MM.1S (cell line): ENCODE measurements at regions not wholly inside any gene's neighbourhood (a gene's known extent, or its start where the extent isn't known, plus 50 kb on each side); places are given as distances from the start of the nearest gene placed in this dataset.
A peak's percentile ranks its signal among the peaks of the same experiment; 100 is the strongest.

Source experiments
- DNase-seq: peaks from one replicate; pipeline ENCODE4 v3.0.0-alpha.2; 2015
- H2AFZ ChIP-seq: fragments of 300-600 bp; sonication (generic); 2 replicates; pipeline ENCODE4 v1.6.0; 2016; ENCODE audit warnings: antibody characterized with exemption, low read length
- H3F3A ChIP-seq: fragments of 300-600 bp; sonication (generic); 2 replicates; pipeline ENCODE4 v1.6.1; 2016; ENCODE audit warnings: mild to moderate bottlenecking, antibody characterized with exemption, low read length, moderate library complexity, mixed read lengths; ENCODE audit not compliant: insufficient read depth
- H3K27ac ChIP-seq: fragments of 300-600 bp; sonication (generic); 2 replicates; pipeline ENCODE4 v1.5.1; 2016; ENCODE audit warnings: mild to moderate bottlenecking, low read length
- H3K27me3 ChIP-seq: fragments of 300-600 bp; sonication (generic); replicated peaks from 2 replicates; pipeline ENCODE4 v1.6.0; 2016; ENCODE audit warnings: low read length; ENCODE audit not compliant: insufficient read depth
- H3K36me3 ChIP-seq: fragments of 300-600 bp; sonication (generic); replicated peaks from 2 replicates; pipeline ENCODE4 v1.6.1; 2016; ENCODE audit warnings: mild to moderate bottlenecking, low read length, mixed read lengths; ENCODE audit not compliant: insufficient read depth
- H3K4me1 ChIP-seq: fragments of 300-600 bp; sonication (generic); 2 replicates; pipeline ENCODE4 v1.6.1; 2016; ENCODE audit warnings: low read length, mixed read lengths
- H3K4me2 ChIP-seq: fragments of 300-600 bp; sonication (generic); 2 replicates; pipeline ENCODE4 v1.6.0; 2016; ENCODE audit warnings: low read depth, low read length
- H3K4me3 ChIP-seq: fragments of 300-600 bp; sonication (generic); 2 replicates; pipeline ENCODE4 v1.5.1; 2016; ENCODE audit warnings: low read length, mixed read lengths
- H3K79me2 ChIP-seq: fragments of 300-600 bp; sonication (generic); 2 replicates; pipeline ENCODE4 v1.6.1; 2016; ENCODE audit warnings: mixed run types, low read length, mixed read lengths
- H3K9ac ChIP-seq: fragments of 300-600 bp; sonication (generic); 2 replicates; pipeline ENCODE4 v1.6.1; 2016; ENCODE audit warnings: low read length, mixed read lengths
- H3K9me2 ChIP-seq: fragments of 300-600 bp; sonication (generic); replicated peaks from 2 replicates; pipeline ENCODE4 v1.6.1; 2016; ENCODE audit warnings: mild to moderate bottlenecking, low read length, mixed read lengths; ENCODE audit not compliant: insufficient read depth
- H3K9me3 ChIP-seq: fragments of 300-600 bp; sonication (generic); replicated peaks from 2 replicates; pipeline ENCODE4 v1.6.1; 2016; ENCODE audit warnings: mild to moderate bottlenecking, low read length, mixed read lengths; ENCODE audit not compliant: insufficient read depth
- H4K20me1 ChIP-seq: fragments of 300-600 bp; sonication (generic); 2 replicates; pipeline ENCODE4 v1.6.1; 2016; ENCODE audit warnings: mild to moderate bottlenecking, low read length, moderate library complexity, mixed read lengths; ENCODE audit not compliant: insufficient read depth
- CTCF ChIP-seq: fragments of 300-600 bp; sonication (generic); IDR thresholded peaks from 2 replicates; pipeline ENCODE4 v1.5.1; 2016; ENCODE audit warnings: antibody characterized with exemption, low read length, mixed read lengths
- EZH2 ChIP-seq: fragments of 300-600 bp; sonication (generic); optimal IDR thresholded peaks from 2 replicates; pipeline ENCODE3; 2017; ENCODE audit warnings: low read depth, mild to moderate bottlenecking, antibody characterized with exemption, low read length, mixed read lengths
- EZH2phosphoT487 ChIP-seq: fragments of 300-600 bp; sonication (generic); IDR thresholded peaks from 2 replicates; pipeline ENCODE4 v1.6.1; 2018; ENCODE audit warnings: antibody characterized with exemption, low read length

GRCh38 chr3:176820764-176821163 is 376.5 kb downstream of the TBL1XR1 start:
- H3K9ac ChIP-seq, result no peak overlapping the region
- H3F3A ChIP-seq, result no peaks in the 10 kb centered on the region
- H3K9me3 ChIP-seq, result no peaks in the 10 kb centered on the region
- no peak for DNase-seq
- no peak overlapping the region for H3K4me2 ChIP-seq
- no peaks in the 10 kb centered on the region for H3K36me3 ChIP-seq
- no peak overlapping the region for H3K4me3 ChIP-seq
- TF ChIP-seq CTCF (no peak), EZH2 (no peak), EZH2phosphoT487 (no peak)
- no peak overlapping the region for H3K27ac ChIP-seq
- no peaks in the 10 kb centered on the region for H3K79me2 ChIP-seq
- H4K20me1 ChIP-seq, result no peaks in the 10 kb centered on the region
- no peaks in the 10 kb centered on the region for H3K27me3 ChIP-seq
- no peaks in the 10 kb centered on the region for H3K4me1 ChIP-seq
- H2AFZ ChIP-seq, result no peak overlapping the region
- no peaks in the 10 kb centered on the region for H3K9me2 ChIP-seq

- no peak overlapping the region for H3K27ac ChIP-seq
- H3F3A ChIP-seq, result no peaks in the 10 kb centered on the region
- H3K9me3 ChIP-seq, result no peaks in the 10 kb centered on the region
- H3K36me3 ChIP-seq, result no peaks in the 10 kb centered on the region
- H3K4me3 ChIP-seq, result no peak overlapping the region
- H3K27me3 ChIP-seq, result no peaks in the 10 kb centered on the region
- DNase-seq, result no peak
- no peak overlapping the region for H2AFZ ChIP-seq
- H3K9me2 ChIP-seq, result no peaks in the 10 kb centered on the region
- TF ChIP-seq CTCF, result no peak
- no peak for TF ChIP-seq EZH2phosphoT487
- TF ChIP-seq EZH2, result no peak
- no peaks in the 10 kb centered on the region for H4K20me1 ChIP-seq
- H3K9ac ChIP-seq, result no peak overlapping the region
- no peaks in the 10 kb centered on the region for H3K4me1 ChIP-seq
- H3K4me2 ChIP-seq, result no peak overlapping the region
- H3K79me2 ChIP-seq, result no peaks in the 10 kb centered on the region
Observed at GRCh38 chr3:176816937-176817336, 380.3 kb downstream of the TBL1XR1 start.

- Histone ChIP-seq H3K4me3 (no peak overlapping the region), H3K4me1 (no peaks in the 10 kb centered on the region), H2AFZ (no peak overlapping the region), H3K79me2 (no peaks in the 10 kb centered on the region), H3K9ac (no peak overlapping the region), H3K9me2 (no peaks in the 10 kb centered on the region), H3K27ac (no peak overlapping the region), H3K4me2 (no peak overlapping the region), H3K36me3 (no peaks in the 10 kb centered on the region), H3K9me3 (no peaks in the 10 kb centered on the region), H3F3A (no peaks in the 10 kb centered on the region), H4K20me1 (no peaks in the 10 kb centered on the region), H3K27me3 (no peaks in the 10 kb centered on the region)
- TF ChIP-seq CTCF (peak; percentile 26), EZH2phosphoT487 (no peak), EZH2 (no peak)
- no peak for DNase-seq
Observed at GRCh38 chr3:176814285-176814684, 383.0 kb downstream of the TBL1XR1 start.
